HEK293 (cell line): ENCODE measurements at regions not wholly inside any gene's neighbourhood (a gene's known extent, or its start where the extent isn't known, plus 50 kb on each side); places are given as distances from the start of the nearest gene placed in this dataset.

ENCODE experiments used
- CTCF ChIA-PET: fragments of 350-600 bp; formaldehyde crosslinking; extraction: SDS; loops from one replicate; lab custom pipeline; 2021; ENCODE audit warnings: antibody characterized with exemption; lab: Yijun Ruan, JAX
- POLR2A ChIA-PET: fragments of 300-600 bp; formaldehyde crosslinking; extraction: SDS; loops from one replicate; lab custom pipeline; 2020; ENCODE audit warnings: antibody characterized with exemption, inconsistent platforms; lab: Yijun Ruan, JAX
- H3K27ac ChIP-seq: fragments of 200-500 bp; sonication (Bioruptor generic); 2 replicates; pipeline ENCODE4 v1.5.1; 2014; ENCODE audit warnings: low read depth, low read length, control low read depth, inconsistent platforms; ENCODE audit errors: extremely low read depth
- H3K36me3 ChIP-seq, 2 experiments: fragments of 200-500 bp in 1 of 2; sonication (Bioruptor generic) in 1 of 2; 1 replicate in 1 of 2; 2 replicates in 1 of 2; pipeline ENCODE4 v1.5.1; 2014 to 2017; ENCODE audit warnings: inconsistent platforms in 2 of 2, low read length in 2 of 2; ENCODE audit not compliant: control insufficient read depth in 2 of 2, insufficient read depth in 1 of 2
- H3K4me1 ChIP-seq: fragments of 200-500 bp; sonication (Bioruptor generic); 2 replicates; pipeline ENCODE4 v1.5.1; 2014; ENCODE audit warnings: mild to moderate bottlenecking, low read length, inconsistent platforms; ENCODE audit not compliant: control insufficient read depth, insufficient read depth
- H3K4me3 ChIP-seq: 2 replicates; pipeline ENCODE4 v1.5.1; 2011; ENCODE audit warnings: low read depth, mild to moderate bottlenecking, control low read depth, low read length, moderate library complexity
- H3K9me3 ChIP-seq: fragments of 200-500 bp; sonication (Bioruptor generic); 2 replicates; pipeline ENCODE4 v1.5.1; 2014; ENCODE audit warnings: low read depth, low read length, inconsistent platforms; ENCODE audit not compliant: control insufficient read depth, insufficient read depth
- IKZF3 ChIP-seq: fragments of 450-650 bp; IDR thresholded peaks from 2 replicates; pipeline ENCODE4 v1.5.0; 2018; ENCODE audit warnings: missing biosample characterization, mild to moderate bottlenecking, missing genetic modification characterization, moderate library complexity
- REPIN1 ChIP-seq: fragments of 450-650 bp; formaldehyde crosslinking; IDR thresholded peaks from 2 replicates; pipeline ENCODE4 v1.5.1; 2017; ENCODE audit warnings: missing biosample characterization, missing genetic modification characterization, low read depth
- SCRT2 ChIP-seq: fragments of 450-650 bp; formaldehyde crosslinking; IDR thresholded peaks from 2 replicates; pipeline ENCODE4 v1.5.1; 2016; ENCODE audit warnings: missing biosample characterization, missing genetic modification characterization
- TCF7L2 ChIP-seq: IDR thresholded peaks from 2 replicates; pipeline ENCODE4 v1.6.1; 2011; ENCODE audit warnings: low read depth, mild to moderate bottlenecking, inconsistent platforms, low read length, moderate library complexity, borderline replicate concordance
- ZBTB21 ChIP-seq: fragments of 450-650 bp; formaldehyde crosslinking; IDR thresholded peaks from 2 replicates; pipeline ENCODE4 v1.5.1; 2017; ENCODE audit warnings: missing biosample characterization, missing genetic modification characterization
- ZEB2 ChIP-seq: fragments of 450-650 bp; formaldehyde crosslinking; IDR thresholded peaks from 2 replicates; pipeline ENCODE4 v1.5.1; 2016; ENCODE audit warnings: missing biosample characterization, missing genetic modification characterization
- ZNF146 ChIP-seq: fragments of 450-650 bp; formaldehyde crosslinking; IDR thresholded peaks from 2 replicates; pipeline ENCODE4 v1.5.1; 2016; ENCODE audit warnings: missing biosample characterization, missing genetic modification characterization
- ZNF175 ChIP-seq: fragments of 450-650 bp; formaldehyde crosslinking; IDR thresholded peaks from 2 replicates; pipeline ENCODE4 v1.5.1; 2016; ENCODE audit warnings: missing biosample characterization, missing genetic modification characterization
- ZNF202 ChIP-seq: fragments of 450-650 bp; formaldehyde crosslinking; IDR thresholded peaks from 2 replicates; pipeline ENCODE4 v1.5.1; 2016; ENCODE audit warnings: missing biosample characterization, missing genetic modification characterization, borderline replicate concordance
- ZNF214 ChIP-seq: fragments of 450-650 bp; formaldehyde crosslinking; IDR thresholded peaks from 2 replicates; pipeline ENCODE4 v1.5.1; 2017; ENCODE audit warnings: missing biosample characterization, mild to moderate bottlenecking, missing genetic modification characterization, borderline replicate concordance
- ZNF292 ChIP-seq: fragments of 450-650 bp; formaldehyde crosslinking; IDR thresholded peaks from 2 replicates; pipeline ENCODE4 v1.5.1; 2016; ENCODE audit warnings: low read depth, missing biosample characterization, missing genetic modification characterization, borderline replicate concordance
- ZNF311 ChIP-seq: fragments of 450-650 bp; formaldehyde crosslinking; IDR thresholded peaks from 2 replicates; pipeline ENCODE4 v1.5.1; 2017; ENCODE audit warnings: missing biosample characterization, missing genetic modification characterization, borderline replicate concordance
- ZNF350 ChIP-seq: fragments of 450-650 bp; formaldehyde crosslinking; IDR thresholded peaks from 2 replicates; pipeline ENCODE4 v1.5.0; 2017; ENCODE audit warnings: missing biosample characterization, mild to moderate bottlenecking, missing genetic modification characterization
- ZNF354C ChIP-seq: fragments of 450-650 bp; formaldehyde crosslinking; IDR thresholded peaks from 2 replicates; pipeline ENCODE4 v1.5.1; 2016; ENCODE audit warnings: missing biosample characterization, missing genetic modification characterization, low read depth, borderline replicate concordance
- ZNF394 ChIP-seq: fragments of 450-650 bp; formaldehyde crosslinking; IDR thresholded peaks from 2 replicates; pipeline ENCODE4 v1.5.1; 2016; ENCODE audit warnings: missing biosample characterization, missing genetic modification characterization, mild to moderate bottlenecking, moderate library complexity, borderline replicate concordance
- ZNF510 ChIP-seq: fragments of 450-650 bp; formaldehyde crosslinking; IDR thresholded peaks from 2 replicates; pipeline ENCODE4 v1.5.1; 2018; ENCODE audit warnings: mild to moderate bottlenecking, missing genetic modification characterization, missing biosample characterization; ENCODE audit not compliant: insufficient replicate concordance
- ZNF521 ChIP-seq: fragments of 450-650 bp; formaldehyde crosslinking; IDR thresholded peaks from 2 replicates; pipeline ENCODE4 v1.5.1; 2017; ENCODE audit warnings: missing biosample characterization, mild to moderate bottlenecking, missing genetic modification characterization
- ZNF571 ChIP-seq: fragments of 450-650 bp; formaldehyde crosslinking; IDR thresholded peaks from 2 replicates; pipeline ENCODE4 v1.5.0; 2017; ENCODE audit warnings: missing biosample characterization, missing genetic modification characterization
- ZNF623 ChIP-seq: fragments of 450-650 bp; formaldehyde crosslinking; IDR thresholded peaks from 2 replicates; pipeline ENCODE4 v1.5.1; 2016; ENCODE audit warnings: missing biosample characterization, missing genetic modification characterization
- ZNF624 ChIP-seq: fragments of 450-650 bp; formaldehyde crosslinking; IDR thresholded peaks from 2 replicates; pipeline ENCODE4 v1.5.1; 2017; ENCODE audit warnings: missing biosample characterization, missing genetic modification characterization
- ZSCAN30 ChIP-seq: fragments of 450-650 bp; IDR thresholded peaks from 2 replicates; pipeline ENCODE4 v1.5.1; 2018; ENCODE audit warnings: missing biosample characterization, mild to moderate bottlenecking, missing genetic modification characterization, moderate library complexity
- TF ChIP-seq, protein P1 (sequence below): fragments of 450-650 bp; formaldehyde crosslinking; IDR thresholded peaks from 2 replicates; pipeline ENCODE4 v1.5.1; 2016; ENCODE audit warnings: missing biosample characterization, missing genetic modification characterization
- TF ChIP-seq, protein P2 (sequence below): fragments of 450-650 bp; formaldehyde crosslinking; IDR thresholded peaks from 2 replicates; pipeline ENCODE4; 2016; ENCODE audit warnings: missing biosample characterization, missing genetic modification characterization
- TF ChIP-seq, protein P3 (sequence below): fragments of 450-650 bp; formaldehyde crosslinking; IDR thresholded peaks from 2 replicates; pipeline ENCODE4 v1.5.1; 2016; ENCODE audit warnings: missing biosample characterization, missing genetic modification characterization
- TF ChIP-seq, protein P4 (sequence below): fragments of 450-650 bp; formaldehyde crosslinking; IDR thresholded peaks from 2 replicates; pipeline ENCODE4 v1.5.1; 2016; ENCODE audit warnings: missing biosample characterization, missing genetic modification characterization
- TF ChIP-seq, protein P5 (sequence below): fragments of 450-650 bp; formaldehyde crosslinking; IDR thresholded peaks from 2 replicates; pipeline ENCODE4 v1.5.1; 2016; ENCODE audit warnings: missing biosample characterization, missing genetic modification characterization
- TF ChIP-seq, protein P6 (sequence below): fragments of 450-650 bp; formaldehyde crosslinking; IDR thresholded peaks from 2 replicates; pipeline ENCODE4 v1.5.1; 2017; ENCODE audit warnings: missing biosample characterization, missing genetic modification characterization

DNA sequence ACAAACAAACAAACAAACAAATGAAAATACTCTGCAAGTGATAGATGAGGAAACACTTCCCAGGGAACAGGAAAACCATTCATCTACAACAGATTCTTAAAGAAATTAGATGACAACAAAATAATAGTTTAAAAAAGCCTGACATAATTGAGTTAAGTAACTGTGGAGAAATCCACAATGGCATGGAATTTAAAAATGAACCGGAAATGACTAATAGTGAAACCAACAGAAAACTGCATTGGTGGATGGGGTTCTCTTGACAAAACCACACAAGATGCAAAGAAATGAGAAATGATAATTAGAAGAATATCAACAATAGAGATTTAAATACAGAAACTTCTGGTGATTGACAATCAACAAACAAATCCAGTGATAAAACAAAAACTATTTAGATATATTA is 785.6 kb downstream of the QKI start:
- no peaks in the 10 kb centered on the region for H3K36me3 ChIP-seq
- no peak overlapping the region for H3K27ac ChIP-seq
- no peaks in the 10 kb centered on the region for H3K4me1 ChIP-seq
- POLR2A ChIA-PET = no interaction called here
- TF ChIP-seq ZNF292 (tag by site-specific recombination) = no peak
- no peak for TF ChIP-seq SCRT2 (tag by site-specific recombination)
- no peak for TF ChIP-seq ZNF571
- TF ChIP-seq ZNF202 = no peak
- TF ChIP-seq, protein P1, sequence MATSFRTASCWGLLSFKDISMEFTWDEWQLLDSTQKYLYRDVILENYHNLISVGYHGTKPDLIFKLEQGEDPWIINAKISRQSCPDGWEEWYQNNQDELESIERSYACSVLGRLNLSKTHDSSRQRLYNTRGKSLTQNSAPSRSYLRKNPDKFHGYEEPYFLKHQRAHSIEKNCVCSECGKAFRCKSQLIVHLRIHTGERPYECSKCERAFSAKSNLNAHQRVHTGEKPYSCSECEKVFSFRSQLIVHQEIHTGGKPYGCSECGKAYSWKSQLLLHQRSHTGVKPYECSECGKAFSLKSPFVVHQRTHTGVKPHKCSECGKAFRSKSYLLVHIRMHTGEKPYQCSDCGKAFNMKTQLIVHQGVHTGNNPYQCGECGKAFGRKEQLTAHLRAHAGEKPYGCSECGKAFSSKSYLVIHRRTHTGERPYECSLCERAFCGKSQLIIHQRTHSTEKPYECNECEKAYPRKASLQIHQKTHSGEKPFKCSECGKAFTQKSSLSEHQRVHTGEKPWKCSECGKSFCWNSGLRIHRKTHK (tag by site-specific recombination) = no peak
- TF ChIP-seq ZNF394 (tag by site-specific recombination) = no peak
- TF ChIP-seq, protein P2, sequence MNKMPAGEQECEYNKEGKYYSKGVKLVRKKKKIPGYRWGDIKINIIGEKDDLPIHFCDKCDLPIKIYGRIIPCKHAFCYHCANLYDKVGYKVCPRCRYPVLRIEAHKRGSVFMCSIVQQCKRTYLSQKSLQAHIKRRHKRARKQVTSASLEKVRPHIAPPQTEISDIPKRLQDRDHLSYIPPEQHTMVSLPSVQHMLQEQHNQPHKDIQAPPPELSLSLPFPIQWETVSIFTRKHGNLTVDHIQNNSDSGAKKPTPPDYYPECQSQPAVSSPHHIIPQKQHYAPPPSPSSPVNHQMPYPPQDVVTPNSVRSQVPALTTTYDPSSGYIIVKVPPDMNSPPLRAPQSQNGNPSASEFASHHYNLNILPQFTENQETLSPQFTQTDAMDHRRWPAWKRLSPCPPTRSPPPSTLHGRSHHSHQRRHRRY (tag by site-specific recombination) = no peak
- TF ChIP-seq ZBTB21 (tag by site-specific recombination) = no peak
- TF ChIP-seq, protein P3, sequence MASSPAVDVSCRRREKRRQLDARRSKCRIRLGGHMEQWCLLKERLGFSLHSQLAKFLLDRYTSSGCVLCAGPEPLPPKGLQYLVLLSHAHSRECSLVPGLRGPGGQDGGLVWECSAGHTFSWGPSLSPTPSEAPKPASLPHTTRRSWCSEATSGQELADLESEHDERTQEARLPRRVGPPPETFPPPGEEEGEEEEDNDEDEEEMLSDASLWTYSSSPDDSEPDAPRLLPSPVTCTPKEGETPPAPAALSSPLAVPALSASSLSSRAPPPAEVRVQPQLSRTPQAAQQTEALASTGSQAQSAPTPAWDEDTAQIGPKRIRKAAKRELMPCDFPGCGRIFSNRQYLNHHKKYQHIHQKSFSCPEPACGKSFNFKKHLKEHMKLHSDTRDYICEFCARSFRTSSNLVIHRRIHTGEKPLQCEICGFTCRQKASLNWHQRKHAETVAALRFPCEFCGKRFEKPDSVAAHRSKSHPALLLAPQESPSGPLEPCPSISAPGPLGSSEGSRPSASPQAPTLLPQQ (tag by site-specific recombination) = no peak
- TF ChIP-seq ZNF510 = no peak
- TF ChIP-seq TCF7L2 = no peak
- TF ChIP-seq ZNF311 (tag by site-specific recombination) = no peak
- no peak for TF ChIP-seq ZNF350
- TF ChIP-seq, protein P4, sequence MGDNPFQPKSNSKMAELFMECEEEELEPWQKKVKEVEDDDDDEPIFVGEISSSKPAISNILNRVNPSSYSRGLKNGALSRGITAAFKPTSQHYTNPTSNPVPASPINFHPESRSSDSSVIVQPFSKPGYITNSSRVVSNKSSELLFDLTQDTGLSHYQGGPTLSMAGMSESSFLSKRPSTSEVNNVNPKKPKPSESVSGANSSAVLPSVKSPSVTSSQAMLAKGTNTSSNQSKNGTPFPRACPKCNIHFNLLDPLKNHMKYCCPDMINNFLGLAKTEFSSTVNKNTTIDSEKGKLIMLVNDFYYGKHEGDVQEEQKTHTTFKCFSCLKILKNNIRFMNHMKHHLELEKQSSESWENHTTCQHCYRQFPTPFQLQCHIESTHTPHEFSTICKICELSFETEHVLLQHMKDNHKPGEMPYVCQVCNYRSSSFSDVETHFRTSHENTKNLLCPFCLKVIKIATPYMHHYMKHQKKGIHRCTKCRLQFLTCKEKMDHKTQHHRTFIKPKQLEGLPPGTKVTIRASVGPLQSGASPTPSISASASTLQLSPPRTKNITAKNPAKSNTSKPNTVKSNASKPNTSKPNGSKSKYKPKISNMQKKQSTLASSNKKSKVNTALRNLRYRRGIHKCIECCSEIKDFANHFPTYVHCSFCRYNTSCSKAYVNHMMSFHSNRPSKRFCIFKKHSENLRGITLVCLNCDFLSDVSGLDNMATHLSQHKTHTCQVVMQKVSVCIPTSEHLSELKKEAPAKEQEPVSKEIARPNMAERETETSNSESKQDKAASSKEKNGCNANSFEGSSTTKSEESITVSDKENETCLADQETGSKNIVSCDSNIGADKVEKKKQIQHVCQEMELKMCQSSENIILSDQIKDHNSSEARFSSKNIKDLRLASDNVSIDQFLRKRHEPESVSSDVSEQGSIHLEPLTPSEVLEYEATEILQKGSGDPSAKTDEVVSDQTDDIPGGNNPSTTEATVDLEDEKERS (tag by site-specific recombination) = no peak
- TF ChIP-seq ZNF624 = no peak
- TF ChIP-seq, protein P5, sequence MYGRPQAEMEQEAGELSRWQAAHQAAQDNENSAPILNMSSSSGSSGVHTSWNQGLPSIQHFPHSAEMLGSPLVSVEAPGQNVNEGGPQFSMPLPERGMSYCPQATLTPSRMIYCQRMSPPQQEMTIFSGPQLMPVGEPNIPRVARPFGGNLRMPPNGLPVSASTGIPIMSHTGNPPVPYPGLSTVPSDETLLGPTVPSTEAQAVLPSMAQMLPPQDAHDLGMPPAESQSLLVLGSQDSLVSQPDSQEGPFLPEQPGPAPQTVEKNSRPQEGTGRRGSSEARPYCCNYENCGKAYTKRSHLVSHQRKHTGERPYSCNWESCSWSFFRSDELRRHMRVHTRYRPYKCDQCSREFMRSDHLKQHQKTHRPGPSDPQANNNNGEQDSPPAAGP (tag by site-specific recombination) = no peak
- TF ChIP-seq ZEB2 (tag by site-specific recombination) = no peak
- no peak for TF ChIP-seq ZNF146 (tag by site-specific recombination)
- TF ChIP-seq, all 188 proteins: peak for 0
- CTCF ChIA-PET = no interaction called here
- Histone ChIP-seq H3K9me3 (no peaks in the 10 kb centered on the region), H3K4me3 (no peak overlapping the region)

DNA sequence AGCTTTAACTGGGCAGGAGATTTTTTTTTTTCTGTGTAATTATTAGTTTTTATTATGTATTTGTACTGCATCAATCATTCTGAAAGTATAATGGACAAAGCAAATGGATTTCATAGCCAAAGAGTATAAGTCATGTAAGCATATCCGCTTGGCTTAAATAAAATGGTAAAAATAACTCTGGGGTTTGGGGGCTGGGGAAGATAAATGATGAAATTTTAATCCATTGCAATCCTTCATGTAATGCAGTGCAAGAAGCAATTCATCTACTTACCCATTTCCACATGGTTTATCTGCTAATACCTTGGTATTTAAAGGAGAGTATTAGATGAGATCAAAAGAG is 781.4 kb downstream of the QKI start:
- Histone ChIP-seq H3K4me1 (no peaks in the 10 kb centered on the region), H3K27ac (no peak overlapping the region), H3K4me3 (no peak overlapping the region), H3K9me3 (no peaks in the 10 kb centered on the region), H3K36me3 (no peaks in the 10 kb centered on the region)
- POLR2A ChIA-PET = no interaction called here
- CTCF ChIA-PET = no interaction called here
- TF ChIP-seq ZNF521 (tag by site-specific recombination) (no peak), ZSCAN30 (tag by site-specific recombination) (no peak), ZNF175 (tag by site-specific recombination) (no peak), ZNF354C (tag by site-specific recombination) (no peak), IKZF3 (tag by site-specific recombination) (no peak), ZNF214 (tag by site-specific recombination) (no peak), ZNF623 (tag by site-specific recombination) (no peak), REPIN1 (tag by site-specific recombination) (no peak)
- TF ChIP-seq, protein P6, sequence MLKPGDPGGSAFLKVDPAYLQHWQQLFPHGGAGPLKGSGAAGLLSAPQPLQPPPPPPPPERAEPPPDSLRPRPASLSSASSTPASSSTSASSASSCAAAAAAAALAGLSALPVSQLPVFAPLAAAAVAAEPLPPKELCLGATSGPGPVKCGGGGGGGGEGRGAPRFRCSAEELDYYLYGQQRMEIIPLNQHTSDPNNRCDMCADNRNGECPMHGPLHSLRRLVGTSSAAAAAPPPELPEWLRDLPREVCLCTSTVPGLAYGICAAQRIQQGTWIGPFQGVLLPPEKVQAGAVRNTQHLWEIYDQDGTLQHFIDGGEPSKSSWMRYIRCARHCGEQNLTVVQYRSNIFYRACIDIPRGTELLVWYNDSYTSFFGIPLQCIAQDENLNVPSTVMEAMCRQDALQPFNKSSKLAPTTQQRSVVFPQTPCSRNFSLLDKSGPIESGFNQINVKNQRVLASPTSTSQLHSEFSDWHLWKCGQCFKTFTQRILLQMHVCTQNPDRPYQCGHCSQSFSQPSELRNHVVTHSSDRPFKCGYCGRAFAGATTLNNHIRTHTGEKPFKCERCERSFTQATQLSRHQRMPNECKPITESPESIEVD (tag by site-specific recombination) = no peak
